HEK293 (cell line): ENCODE measurements at regions not wholly inside any gene's neighbourhood (a gene's known extent, or its start where the extent isn't known, plus 50 kb on each side); places are given as distances from the start of the nearest gene placed in this dataset.

Experiments
- CTCF ChIP-seq: fragments of 450-650 bp; formaldehyde crosslinking; IDR thresholded peaks from 2 replicates; pipeline ENCODE4 v1.5.1; 2016; ENCODE audit warnings: missing biosample characterization, missing genetic modification characterization
- KLF9 ChIP-seq: fragments of 450-650 bp; formaldehyde crosslinking; IDR thresholded peaks from 2 replicates; pipeline ENCODE4 v1.5.1; 2016; ENCODE audit warnings: missing biosample characterization, missing genetic modification characterization, low read depth
- ZNF211 ChIP-seq: fragments of 450-650 bp; formaldehyde crosslinking; IDR thresholded peaks from 2 replicates; pipeline ENCODE4 v1.5.1; 2016; ENCODE audit warnings: low read depth, missing biosample characterization, missing genetic modification characterization
- ZNF510 ChIP-seq: fragments of 450-650 bp; formaldehyde crosslinking; IDR thresholded peaks from 2 replicates; pipeline ENCODE4 v1.5.1; 2018; ENCODE audit warnings: mild to moderate bottlenecking, missing genetic modification characterization, missing biosample characterization; ENCODE audit not compliant: insufficient replicate concordance

GRCh38 chr18:22817844-22818243 lies 115.3 kb upstream of the RBBP8 start:
- no peak for TF ChIP-seq CTCF (tag by site-specific recombination)
- no peak for TF ChIP-seq KLF9
- no peak for TF ChIP-seq ZNF211
- no peak for TF ChIP-seq ZNF510 (tag by site-specific recombination)
